Activated CD4-positive, alpha-beta T cell treated with anti-CD3 and anti-CD28 coated beads, Interleukin-2, amount 50 U/mL, for 4 hours (primary cell): ENCODE measurements at regions not wholly inside any gene's neighbourhood (a gene's known extent, or its start where the extent isn't known, plus 50 kb on each side); places are given as distances from the start of the nearest gene placed in this dataset.

Experiments
- DNase-seq, 2 experiments: peaks; one replicate each; pipeline ENCODE4 v3.0.0-alpha.2; 2020

DNA sequence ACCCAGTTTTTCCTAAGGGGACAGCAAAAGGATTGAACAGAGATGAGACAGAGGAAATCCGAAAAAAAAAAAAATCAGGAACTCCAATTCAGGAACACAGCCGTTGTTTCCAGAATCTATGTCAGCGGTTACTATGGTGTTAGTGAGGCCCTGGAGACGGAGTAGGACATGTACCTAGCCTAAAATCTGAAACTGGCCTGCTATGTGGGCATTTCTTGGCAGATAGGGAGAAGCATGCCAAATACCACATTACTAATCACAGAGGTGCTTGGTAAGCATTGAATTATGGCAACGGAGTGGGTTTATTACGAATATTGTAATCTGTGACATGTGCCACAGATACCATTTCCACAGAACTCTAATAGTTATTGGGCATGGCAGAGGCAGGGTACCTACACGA is 530.6 kb downstream of the CCDC85A start:
- no peak for DNase-seq

DNA sequence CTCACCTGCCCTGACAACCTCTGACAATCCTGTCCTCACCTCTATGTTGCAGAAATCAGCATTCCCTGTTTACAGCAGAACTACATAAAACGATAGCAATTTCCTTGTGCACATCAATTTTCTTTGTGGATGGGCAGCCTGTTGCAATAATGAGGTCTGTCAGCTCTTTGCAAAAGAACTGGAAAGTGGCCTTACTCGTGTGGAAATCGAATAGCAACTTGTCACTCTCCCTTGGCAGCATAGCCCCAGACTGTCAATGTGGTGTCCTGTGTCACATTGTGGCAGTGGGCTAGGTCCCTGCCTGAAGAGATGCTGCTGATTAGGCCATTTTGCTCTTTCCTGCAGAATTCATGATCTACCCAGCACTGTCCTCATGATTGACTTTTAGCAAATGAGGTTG is 531.9 kb downstream of the CCDC85A start:
- no peak for DNase-seq

DNA sequence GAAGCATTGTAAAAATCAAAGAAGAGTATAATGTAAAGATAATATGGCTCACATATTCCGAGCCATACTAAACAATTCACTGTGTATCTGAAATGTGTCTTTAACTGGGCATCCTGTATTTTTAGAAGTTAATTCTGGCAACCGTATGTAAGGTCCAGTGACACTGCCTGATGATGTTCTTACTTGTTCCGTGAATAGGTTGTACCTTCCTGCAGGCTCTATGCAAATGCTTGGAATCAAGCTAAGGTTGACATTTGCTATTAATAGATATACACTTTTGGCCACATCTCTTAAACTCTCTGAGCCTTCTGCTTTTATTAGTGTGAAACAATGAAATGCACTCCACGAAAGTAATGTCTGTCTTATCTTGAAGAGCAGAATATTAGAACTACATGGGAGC is 534.6 kb downstream of the CCDC85A start:
- no peak for DNase-seq

DNA sequence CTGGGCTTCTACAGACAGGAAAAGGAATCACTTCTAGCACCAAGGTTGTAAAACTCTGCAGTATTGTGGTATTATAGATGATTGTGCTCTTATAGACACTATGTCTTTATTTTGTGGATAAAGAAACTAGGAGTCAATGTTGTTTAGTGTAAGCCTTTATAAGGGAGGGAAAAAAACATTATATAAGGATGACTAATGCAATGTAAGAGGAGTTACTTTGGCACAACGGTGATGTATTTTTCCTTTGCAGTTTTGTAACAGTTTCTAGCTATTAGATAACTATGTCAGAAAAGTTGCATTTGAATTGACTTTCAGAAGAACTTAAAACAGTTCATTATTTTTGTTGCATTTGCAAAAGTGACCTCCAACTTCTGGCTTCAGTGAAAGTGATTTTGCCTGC is 545.4 kb downstream of the CCDC85A start:
- DNase-seq: no peak

DNA sequence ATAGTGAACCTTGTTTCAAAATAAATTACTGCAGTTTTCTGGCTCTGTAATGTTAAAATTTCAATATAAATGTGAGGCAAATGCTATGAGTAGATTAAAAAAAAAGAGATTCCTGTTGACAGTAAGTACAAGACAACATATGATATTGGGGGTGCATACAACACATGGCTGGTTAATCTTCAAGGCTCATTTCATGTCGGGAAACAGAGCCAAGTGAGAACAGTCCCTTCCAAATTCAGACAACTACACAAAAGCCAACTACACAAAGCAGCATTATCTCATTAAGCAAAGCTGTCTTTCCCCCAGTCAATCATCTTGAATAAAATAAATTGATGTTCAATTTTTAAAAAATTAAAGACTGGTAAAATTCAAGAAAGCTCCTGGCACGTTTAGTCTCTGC is 549.2 kb downstream of the CCDC85A start:
- no peak for DNase-seq

DNA sequence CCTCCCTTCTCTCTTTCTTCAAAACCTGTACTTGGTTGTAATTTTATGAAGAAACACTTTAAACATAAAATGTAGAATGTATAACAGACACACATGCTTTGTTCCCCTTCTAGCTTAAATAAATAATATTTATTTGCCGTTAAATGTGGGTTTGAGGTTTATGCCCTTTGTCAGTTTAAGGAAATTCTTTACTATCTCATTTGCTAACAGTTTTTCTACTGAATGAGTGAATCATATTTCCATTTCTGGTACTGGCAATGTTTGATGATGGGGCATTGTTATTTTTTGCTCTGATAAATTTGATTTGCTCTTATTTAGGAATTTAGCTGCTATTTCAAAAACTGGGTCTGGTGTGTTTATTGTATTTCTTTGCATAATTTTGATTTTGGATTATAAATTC is 555.6 kb downstream of the CCDC85A start:
- no peak for DNase-seq

DNA sequence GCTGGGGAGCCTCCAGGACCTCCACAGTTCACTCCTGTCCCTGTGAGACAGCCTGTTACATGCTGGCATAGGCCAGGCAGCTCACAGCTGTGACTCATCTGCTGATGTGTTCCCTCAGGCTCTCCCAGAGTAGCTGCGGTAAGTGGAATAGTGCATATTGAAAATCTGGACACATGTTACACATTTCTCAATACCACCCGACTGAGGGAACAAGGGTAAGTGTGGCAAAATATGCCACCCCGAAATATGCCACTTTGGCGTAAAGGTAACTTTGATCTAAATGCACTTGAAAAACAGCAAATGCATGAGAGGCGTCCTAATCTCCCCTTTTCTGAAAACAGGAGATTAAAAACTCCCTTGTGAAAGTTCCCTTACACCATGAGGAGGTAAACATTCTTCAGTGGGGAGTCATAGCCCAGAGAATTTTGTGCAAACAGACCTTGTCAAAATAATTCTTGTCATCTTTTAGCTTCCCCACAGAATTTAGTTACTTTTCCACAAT is 557.9 kb downstream of the CCDC85A start:
- DNase-seq: no peak

DNA sequence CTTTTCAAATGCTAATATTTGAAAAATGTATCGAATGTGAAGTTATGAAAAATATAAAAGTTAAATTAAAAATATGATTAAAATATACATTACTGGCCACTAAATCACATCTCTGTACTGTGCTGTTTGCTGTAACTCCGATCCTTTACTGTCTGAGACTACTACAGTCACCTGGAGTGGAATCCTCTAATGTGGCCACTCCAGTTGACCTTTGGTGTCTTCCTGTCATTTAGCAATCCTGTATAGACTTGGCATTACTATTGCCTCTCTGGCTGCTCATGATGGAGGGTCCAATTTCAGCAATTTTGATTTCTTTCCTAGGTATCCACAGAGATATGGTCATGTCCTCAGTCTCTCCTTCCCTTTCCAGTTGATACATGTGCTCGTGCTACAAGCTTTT is 560.0 kb downstream of the CCDC85A start:
- DNase-seq: no peak

DNA sequence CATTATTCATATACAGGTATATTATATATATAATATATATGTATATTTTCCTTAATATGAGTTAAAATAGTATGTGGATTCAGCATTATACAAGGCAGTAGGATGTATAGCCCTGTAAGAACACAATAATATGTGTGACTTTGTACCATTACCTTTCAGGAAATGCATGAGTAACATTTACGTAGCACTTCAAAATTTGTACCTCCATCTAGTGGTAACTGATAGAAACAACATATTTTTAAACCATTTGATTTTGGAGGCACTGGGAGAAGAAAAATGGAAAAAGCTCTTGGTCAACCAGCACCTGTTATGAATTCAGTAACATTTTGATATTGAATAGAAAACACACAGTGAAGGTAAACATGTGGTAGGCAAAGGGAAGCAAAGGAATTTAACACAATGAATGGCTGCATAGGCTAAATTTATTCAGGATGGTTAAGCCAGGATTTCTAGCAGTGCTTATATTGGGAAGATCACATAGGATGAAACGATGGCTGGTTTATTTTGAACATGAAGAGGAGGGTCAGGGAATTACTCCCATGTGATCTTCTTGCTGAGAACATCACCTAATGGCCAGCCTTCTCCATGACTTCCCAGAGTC is 565.5 kb downstream of the CCDC85A start:
- no peak for DNase-seq

DNA sequence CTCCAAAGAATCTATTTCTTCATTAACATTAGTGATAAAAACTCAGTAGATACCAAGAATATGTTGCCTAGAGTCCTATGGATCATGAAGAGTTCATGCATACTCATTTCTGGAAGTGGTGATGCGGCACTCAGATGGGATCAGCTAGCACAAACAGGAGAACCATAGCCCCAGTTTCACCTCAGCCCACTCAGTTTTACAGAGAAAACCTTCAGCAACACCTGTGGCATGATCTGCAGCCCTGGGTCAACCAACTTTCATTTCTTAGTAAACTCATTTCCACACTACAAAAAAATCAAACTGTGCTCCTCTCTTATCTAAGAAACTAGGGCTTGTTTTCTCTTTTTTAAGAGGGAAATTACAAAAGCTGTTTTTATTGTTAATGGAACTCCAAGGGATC is 569.4 kb downstream of the CCDC85A start:
- no peak for DNase-seq

DNA sequence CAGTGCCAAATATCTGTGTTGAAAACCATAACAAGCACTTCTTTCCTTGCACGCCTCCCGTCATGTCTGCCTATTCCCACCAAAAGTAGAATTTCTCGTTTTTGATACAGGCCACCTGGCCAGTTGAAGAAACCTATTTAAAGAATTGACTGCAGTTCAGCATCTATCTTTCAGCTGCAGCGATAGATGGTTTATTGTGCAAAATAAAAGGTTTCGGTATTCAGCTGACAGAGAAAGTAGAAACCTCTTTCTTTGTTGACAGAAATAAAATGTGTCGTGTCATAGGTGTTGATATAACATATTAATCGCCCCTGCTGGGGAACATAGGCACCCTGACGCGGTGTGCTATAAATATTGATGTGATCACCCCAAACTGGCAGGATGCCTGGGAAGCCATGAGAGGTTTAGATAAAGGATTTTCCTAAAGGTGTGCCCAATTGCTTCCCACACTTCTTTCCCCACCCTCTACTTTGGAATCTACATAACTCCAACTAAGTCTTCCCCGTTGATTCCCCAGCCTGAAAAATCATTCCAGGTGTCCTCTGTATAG is 570.4 kb downstream of the CCDC85A start:
- no peak for DNase-seq

DNA sequence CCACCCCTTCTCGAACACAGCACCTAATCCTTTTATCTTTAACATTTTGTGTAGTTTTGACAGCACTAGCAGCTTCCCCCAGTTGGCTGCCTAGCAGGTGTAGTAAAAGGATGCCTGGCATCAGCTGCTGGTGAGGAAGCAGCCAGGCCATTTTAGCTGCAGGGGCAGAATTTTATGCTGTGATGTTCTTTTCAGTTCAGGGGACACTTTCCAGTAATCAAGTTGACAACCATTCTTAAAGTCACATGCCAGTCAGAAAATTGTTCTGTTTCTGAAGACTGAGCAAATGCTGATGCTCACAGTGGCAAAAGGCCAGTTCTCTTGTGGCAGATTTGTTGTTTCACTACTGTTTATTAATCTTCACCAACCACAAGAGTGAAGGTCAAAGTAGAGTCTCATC is 570.8 kb downstream of the CCDC85A start:
- DNase-seq: no peak

DNA sequence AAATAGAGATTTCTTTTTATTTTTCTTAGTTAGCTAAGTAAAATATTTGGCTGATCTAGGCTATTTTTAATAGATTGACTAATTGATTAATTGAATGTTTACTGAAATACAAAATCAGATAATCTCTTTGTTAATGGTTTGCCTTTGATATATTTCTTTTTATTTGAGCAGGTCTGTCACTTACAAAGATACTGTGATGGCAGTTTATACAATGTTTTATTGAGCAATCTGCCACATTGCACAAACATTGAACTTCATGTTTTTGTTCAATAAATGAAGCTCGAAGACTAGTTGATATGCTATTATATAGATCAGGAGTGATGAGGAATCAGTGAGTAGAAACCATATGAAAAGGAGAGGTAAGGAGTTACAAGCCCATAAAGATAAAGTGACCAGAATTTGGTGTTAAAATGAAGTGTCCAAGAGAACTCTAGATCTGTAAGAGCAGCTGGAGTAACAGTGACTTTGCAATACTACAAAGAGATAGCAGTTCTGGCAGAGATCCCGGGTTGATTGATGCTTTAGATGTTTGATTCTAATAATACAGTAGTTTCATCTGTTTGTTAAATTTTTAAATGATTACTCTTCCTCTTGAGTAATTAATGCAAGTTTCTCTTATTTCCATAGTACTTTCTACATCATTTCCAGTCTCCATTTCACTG is 574.2 kb downstream of the CCDC85A start:
- DNase-seq: no peak

DNA sequence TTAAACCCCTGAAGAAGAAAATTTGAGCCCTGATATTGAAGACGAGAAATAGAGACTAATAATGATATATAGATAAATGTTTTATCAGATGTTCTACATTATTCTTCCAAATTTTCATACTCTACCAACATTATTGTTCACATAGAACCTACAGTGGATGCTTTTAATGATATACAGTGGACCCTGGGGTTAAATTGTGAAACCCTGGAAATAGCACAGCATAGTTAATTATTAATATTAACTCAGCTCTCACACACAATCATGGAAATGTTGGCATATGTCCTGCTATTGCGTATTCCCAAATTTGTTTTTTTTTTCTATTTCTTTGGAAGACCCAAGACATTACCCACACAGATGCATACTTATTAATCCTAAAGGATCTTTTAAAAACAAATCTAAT is 579.9 kb downstream of the CCDC85A start:
- no peak for DNase-seq

DNA sequence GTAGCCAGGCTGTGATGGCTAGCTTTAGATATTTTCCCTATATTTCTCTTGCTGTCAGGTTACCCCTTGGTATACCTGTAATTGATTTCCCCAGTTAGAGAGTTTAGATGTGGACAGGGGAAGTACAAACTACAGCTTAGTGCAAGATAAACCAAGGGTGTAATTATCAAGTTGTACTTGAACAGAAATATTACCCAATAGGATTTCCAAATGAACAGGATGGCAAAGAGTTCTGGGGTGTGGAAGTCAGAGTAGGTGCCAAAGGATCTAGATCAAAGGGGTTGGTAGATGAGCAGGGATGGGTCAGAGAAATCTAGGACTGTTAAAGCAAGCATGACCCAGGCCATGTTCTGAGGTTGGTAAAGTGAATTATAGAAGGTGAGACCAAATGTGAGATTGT is 585.2 kb downstream of the CCDC85A start:
- no peak for DNase-seq

DNA sequence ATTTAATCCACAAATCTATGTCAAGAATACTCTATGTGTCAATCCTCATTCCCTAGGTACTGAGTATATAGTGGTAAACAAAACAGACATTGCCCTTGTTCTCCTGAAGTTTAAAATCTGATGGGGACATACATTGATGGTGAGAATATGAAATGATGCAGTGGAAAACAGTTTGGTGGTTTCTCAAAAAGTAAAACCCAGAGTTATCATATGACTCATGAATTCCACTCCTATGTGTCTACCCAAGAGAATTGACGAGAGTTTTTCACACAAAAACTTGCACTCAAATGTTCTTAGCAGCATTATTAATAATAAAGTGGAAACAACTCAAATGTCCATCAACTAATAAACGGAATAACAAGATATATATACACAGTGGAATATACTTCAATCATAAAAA is 586.7 kb downstream of the CCDC85A start:
- no peak for DNase-seq

DNA sequence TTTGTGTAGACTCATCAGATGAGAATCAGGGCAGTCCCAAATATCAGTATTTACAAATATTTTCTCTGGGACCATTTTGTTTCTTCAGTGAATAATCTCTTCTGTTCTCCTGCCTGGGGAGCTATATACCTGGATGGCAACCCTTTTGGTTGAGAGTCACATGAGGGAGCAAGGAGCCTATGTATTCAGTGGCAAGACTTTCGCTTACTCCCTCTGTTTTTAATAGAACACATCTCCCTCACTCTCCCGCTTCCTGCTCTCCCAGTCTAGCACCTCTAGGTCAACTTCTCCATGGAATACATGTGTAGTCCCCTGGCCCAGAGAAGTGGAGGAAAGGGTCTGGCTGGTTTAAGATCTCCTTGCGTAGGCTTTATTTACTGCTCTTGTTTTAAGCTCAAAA is 600.3 kb downstream of the CCDC85A start:
- no peak for DNase-seq

DNA sequence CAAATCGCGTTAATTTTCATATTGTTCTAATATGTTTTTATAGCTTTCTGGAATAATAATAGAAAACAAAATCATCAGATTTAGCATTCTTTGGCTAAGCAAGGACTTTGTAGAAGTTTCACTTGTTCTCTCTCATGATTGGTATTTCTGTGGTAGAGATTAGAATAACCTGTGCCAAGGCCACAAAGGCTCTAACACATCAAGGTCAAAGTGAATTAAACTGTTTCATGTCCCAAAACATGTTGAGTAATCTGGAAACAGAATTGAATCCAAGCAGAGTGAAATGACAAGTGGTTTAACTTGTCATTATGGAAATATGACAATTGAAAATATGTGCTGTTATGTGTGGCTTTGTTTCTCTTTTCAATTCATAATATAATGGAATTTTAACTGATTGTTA is 617.4 kb downstream of the CCDC85A start:
- no peak for DNase-seq

DNA sequence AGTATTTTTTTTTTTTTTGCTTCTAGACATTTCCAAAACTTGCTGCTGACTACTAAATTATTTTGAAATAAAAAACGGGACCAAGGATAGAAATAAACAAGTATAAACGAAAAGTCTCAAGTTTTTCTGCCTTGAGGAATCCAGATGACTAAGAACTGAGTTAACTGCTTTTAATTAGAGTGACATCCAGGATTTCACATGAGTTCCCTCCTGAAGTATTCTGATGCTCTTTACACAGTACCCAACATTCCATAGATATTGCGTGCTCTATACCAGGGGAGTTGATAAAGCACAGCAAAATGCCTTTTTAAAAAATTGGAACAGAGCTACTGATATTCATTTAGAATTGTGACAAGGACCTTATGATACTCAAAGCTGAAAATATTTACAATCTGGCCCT is 618.0 kb downstream of the CCDC85A start:
- DNase-seq: no peak

DNA sequence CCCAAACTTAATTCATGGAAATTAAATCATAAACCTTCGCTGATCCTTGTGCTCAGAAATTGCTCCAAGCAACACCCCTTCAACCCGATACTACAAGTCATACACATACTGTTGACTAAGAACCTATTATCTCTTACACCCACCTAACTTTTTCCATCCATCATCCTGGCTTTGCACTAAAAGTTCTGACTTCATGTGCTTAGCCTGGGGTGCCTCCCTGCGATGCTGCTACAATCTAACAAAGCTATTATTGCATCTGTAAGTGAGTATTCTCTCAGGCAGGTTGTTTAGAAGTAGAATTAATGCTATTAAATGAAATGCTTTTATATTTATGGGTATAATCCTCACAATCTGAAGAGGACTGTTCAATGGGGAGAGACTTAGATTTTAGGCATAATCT is 619.8 kb downstream of the CCDC85A start:
- no peak for DNase-seq

DNA sequence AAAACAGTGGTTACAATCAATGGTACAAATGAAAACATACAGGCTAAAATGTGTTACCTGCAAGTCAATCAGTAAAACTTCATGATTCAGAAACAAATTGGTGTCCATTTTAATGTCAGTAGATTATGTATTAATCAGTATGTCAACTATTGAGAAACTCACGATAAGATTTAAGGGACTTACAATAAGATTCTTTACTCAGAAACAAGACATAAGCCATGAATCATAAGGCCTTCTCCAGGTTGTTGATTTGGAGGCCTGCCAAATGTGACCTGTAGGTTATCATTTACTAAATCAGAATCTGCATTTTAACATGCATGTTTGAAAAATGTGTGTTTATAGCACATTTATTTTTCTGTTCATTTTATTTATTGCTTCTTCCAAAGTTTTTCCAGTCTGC is 623.1 kb downstream of the CCDC85A start:
- DNase-seq: no peak

DNA sequence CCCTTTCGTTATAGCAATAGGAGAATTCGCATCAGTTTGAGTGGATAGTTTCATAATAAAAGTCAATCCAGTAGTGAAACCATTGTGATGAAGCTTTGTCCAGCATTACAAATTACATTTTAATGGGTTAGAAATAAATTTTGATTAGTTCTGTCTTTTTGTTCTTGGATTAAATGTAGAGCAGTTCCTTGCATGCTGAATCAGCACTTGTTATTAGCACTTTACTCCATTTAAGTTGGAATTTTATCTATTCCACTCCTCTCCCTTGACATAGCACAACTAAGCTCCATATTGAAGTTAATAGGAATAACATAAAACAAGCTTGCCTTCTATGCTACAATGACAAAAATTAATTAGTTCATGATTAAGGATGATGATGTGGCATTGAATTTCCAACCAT is 624.1 kb downstream of the CCDC85A start:
- DNase-seq: no peak

DNA sequence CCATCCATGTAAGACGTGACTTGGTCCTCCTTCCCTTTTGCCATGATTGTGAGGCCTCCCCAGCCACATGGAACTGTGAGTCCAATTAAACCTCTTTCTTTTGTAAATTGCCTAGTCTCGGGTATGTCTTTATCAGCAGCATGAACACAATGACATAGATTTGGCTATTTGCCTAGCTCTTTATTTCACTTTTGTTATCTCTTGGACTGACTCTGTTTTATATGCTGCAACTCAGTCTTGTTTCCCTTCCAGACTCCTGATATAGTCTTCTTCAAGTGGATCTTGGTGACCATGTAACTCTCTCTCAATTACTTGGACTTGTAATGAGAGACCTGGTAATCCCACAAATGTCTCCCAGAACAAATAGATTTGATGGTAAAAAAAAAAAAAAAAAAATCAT is 627.6 kb downstream of the CCDC85A start:
- no peak for DNase-seq

DNA sequence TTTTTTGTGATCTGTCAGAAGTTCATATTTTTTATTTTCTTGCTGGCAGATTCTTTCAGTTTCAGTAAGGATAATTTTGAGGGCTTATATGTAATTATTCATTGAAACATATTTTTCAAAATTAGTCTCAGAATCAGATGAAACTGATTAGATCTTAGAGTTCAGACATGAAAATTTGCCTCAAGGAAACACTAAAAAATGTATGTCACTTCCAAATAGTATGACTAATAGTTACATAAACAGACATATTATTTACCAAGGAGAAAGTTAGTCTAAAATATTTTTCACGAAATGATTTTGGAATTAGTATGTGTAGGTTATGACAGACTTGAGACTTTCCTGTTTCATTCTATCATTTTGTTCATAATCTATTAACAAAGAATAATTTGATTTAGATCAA is 628.6 kb downstream of the CCDC85A start:
- no peak for DNase-seq

DNA sequence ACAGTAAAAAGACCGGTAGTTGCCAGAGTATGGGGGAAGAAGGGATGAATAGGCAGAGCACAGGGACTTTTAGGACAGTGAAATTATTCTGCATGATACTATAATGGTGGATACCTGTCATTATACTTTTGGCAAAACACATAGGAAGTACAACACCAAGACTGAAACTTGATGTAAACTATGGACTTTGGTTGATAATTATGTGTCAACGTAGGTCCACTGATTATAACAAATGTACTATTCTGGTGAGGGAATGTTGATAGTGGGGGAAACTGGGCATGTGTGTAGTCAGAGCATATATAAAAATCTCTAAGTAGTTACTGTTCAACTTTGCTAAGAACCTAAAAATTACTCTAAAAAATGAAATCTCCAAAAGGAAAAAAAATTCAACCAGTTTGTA is 629.7 kb downstream of the CCDC85A start:
- no peak for DNase-seq
